ENCODE measurements at regions not wholly inside any gene's neighbourhood (a gene's known extent, or its start where the extent isn't known, plus 50 kb on each side); places are given as distances from the start of the nearest gene placed in this dataset.
"Not testable (repeated sequence)": the region's sequence is repeated elsewhere in the genome, so short reads cannot be mapped to it uniquely, and the experiment has no call there.

- no peak for DNase-seq
Measured at GRCh38 chr1:67482733-67483482, 52.7 kb upstream of the SERBP1 start.

- DNase-seq = no peak
Measured at GRCh38 chr1:67484492-67484891, 54.3 kb upstream of the SERBP1 start.

GRCh38 chr1:67485046-67485811 lies 55.0 kb upstream of the SERBP1 start:
- no peak for DNase-seq

GRCh38 chr1:67489643-67490042 lies 59.4 kb upstream of the SERBP1 start:
- no peak for DNase-seq

- DNase-seq = no peak
Measured at GRCh38 chr1:67491280-67491679, 61.1 kb upstream of the SERBP1 start.

GRCh38 chr1:67493148-67493547 lies 62.9 kb upstream of the SERBP1 start:
- no peak for DNase-seq

- DNase-seq = no peak
Measured at GRCh38 chr1:67495327-67495726, 65.1 kb upstream of the SERBP1 start.

GRCh38 chr1:67496329-67496728 lies 66.1 kb upstream of the SERBP1 start:
- DNase-seq = no peak

- peak; percentile 80 for DNase-seq
Measured at GRCh38 chr1:67500413-67500959, 70.3 kb upstream of the SERBP1 start.

GRCh38 chr1:67503974-67504373 lies 73.8 kb upstream of the SERBP1 start:
- DNase-seq = no peak

GRCh38 chr1:67513392-67514294 lies 83.4 kb upstream of the SERBP1 start:
- DNase-seq = not testable (repeated sequence)

GRCh38 chr1:67514300-67514699 lies 84.1 kb upstream of the SERBP1 start:
- no peak for DNase-seq

GRCh38 chr1:67514786-67515185 lies 84.6 kb upstream of the SERBP1 start:
- no peak for DNase-seq

GRCh38 chr1:67515324-67516080 lies 85.3 kb upstream of the SERBP1 start:
- DNase-seq = no peak

- DNase-seq = no peak
Measured at GRCh38 chr1:67517046-67517445, 86.8 kb upstream of the SERBP1 start.

- no peak for DNase-seq
Measured at GRCh38 chr1:67522001-67522441, 91.8 kb upstream of the SERBP1 start.

GRCh38 chr1:67522793-67523192 lies 92.6 kb upstream of the SERBP1 start:
- DNase-seq = no peak

GRCh38 chr1:67524143-67525052 lies 94.2 kb upstream of the SERBP1 start:
- no peak for DNase-seq

GRCh38 chr1:67525053-67525760 lies 95.0 kb upstream of the SERBP1 start:
- no peak for DNase-seq

- DNase-seq = no peak
Measured at GRCh38 chr1:67528141-67528540, 97.9 kb upstream of the SERBP1 start.

Measured in activated T-cell treated with anti-CD3 and anti-CD28 coated beads for 4 hours (primary cell).